ENCODE measurements at regions not wholly inside any gene's neighbourhood (a gene's known extent, or its start where the extent isn't known, plus 50 kb on each side); places are given as distances from the start of the nearest gene placed in this dataset.

DNA sequence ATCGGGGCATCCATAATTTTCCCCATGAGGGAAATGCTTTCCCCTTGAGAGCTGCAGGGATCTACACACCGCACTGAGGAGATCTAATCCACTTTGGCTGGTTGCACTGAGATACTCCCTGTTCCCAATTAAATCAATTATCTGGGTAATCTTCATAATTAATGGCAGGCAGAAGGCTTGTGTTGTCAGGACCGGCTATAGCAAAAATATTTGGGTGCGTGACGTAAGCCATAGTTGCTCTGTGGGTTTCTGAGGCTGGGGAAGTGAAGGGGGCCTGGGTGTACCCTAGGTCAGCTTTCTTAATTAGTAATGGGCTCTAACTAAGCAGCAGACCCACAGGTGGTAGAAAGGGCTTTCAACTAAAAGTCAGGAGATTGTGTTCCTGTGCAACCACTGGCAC is 62.8 kb upstream of the UPP2 start:
- Histone ChIP-seq H3K27ac (no peak overlapping the region), H3K27me3 (no peaks in the 10 kb centered on the region), H3K4me3 (no peak overlapping the region), H3K36me3 (no peaks in the 10 kb centered on the region), H3K9me3 (no peaks in the 10 kb centered on the region), H3K4me1 (no peaks in the 10 kb centered on the region)
- 69 to 95% methylated on average over 2 to 3 of the region's 5 CpGs for WGBS, 2 donors (ENCODE audit: low coverage in 1 of 2)
- TF ChIP-seq EP300 (IDR thresholded peaks at IDR 0.05) (no peak), POLR2A (IDR thresholded peaks at IDR 0.05) (no peak), POLR2AphosphoS5 (IDR thresholded peaks at IDR 0.05) (no peak)
- TF ChIP-seq, protein P1, sequence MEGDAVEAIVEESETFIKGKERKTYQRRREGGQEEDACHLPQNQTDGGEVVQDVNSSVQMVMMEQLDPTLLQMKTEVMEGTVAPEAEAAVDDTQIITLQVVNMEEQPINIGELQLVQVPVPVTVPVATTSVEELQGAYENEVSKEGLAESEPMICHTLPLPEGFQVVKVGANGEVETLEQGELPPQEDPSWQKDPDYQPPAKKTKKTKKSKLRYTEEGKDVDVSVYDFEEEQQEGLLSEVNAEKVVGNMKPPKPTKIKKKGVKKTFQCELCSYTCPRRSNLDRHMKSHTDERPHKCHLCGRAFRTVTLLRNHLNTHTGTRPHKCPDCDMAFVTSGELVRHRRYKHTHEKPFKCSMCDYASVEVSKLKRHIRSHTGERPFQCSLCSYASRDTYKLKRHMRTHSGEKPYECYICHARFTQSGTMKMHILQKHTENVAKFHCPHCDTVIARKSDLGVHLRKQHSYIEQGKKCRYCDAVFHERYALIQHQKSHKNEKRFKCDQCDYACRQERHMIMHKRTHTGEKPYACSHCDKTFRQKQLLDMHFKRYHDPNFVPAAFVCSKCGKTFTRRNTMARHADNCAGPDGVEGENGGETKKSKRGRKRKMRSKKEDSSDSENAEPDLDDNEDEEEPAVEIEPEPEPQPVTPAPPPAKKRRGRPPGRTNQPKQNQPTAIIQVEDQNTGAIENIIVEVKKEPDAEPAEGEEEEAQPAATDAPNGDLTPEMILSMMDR (IDR thresholded peaks at IDR 0.05), result no peak
- no peak for ATAC-seq

DNA sequence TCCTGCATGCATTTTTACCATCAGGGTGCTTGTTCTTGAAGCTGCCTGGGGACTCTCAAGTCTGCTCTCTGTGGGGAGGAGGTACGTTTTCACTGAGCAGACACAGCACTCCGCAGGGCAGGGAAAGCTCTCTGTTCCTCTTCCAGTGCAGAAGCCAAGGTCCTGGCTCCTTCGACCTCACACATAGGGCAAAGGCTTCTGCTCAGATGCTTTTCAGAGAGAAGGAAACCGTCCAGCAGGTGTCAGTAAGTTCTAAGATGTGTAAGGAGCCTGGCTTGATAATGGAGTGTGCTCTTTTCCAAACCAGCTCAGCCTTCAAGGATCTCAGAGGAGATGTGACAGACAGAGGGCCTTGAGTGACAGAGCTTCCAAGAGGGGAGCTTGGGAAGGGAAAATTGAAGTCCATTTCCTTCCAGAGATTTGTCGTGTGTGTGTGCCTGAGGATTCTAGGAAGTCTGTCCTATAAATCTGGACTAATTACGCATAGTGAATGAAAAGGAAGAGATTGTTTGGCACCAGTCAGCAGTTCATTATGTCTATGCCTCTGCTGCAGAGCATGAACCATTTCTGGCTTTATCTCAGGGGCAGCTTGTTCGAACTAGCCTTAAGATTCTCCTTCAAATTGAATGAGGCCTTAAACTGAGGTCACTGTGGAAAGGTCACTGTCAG is 67.3 kb upstream of the UPP2 start:
- no peak for ATAC-seq
- Histone ChIP-seq H3K27me3 (no peaks in the 10 kb centered on the region), H3K4me3 (no peak overlapping the region), H3K27ac (no peak overlapping the region), H3K9me3 (no peaks in the 10 kb centered on the region), H3K4me1 (no peaks in the 10 kb centered on the region), H3K36me3 (no peaks in the 10 kb centered on the region)
- 28 to 38% methylated on average over 4 of the region's 7 CpGs for WGBS, 2 donors (ENCODE audit: low coverage in 1 of 2)
- TF ChIP-seq, protein P1 (IDR thresholded peaks at IDR 0.05), result peak in 3 of 4 experiments; percentile 28 to 55 (median 29)
- no peak for TF ChIP-seq POLR2AphosphoS5 (IDR thresholded peaks at IDR 0.05)

DNA sequence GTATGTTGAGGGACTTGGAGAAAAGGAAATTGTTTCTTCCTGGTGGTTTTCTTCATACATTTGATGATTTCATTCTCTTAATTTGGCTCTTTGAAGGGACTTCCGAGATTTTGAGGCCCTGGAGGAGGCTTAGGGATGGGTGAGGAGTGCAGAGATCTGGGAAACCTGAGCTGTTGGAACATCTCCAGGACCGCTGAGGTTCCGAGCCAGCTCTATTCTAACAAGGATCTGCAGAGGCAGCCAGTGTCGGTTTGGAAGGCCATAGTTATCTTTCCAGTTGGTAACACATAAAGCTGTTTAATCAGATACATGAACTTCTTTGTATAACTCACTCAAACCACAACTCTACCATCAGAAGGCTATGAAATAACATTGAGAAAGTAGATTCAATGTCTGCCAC is 70.3 kb upstream of the UPP2 start:
- H3K27me3 ChIP-seq, result no peaks in the 10 kb centered on the region
- 48 to 91% methylated on average over 2 to 4 of the region's 4 CpGs for WGBS, 2 donors (ENCODE audit: low coverage in 1 of 2)
- no peak for ATAC-seq

DNA sequence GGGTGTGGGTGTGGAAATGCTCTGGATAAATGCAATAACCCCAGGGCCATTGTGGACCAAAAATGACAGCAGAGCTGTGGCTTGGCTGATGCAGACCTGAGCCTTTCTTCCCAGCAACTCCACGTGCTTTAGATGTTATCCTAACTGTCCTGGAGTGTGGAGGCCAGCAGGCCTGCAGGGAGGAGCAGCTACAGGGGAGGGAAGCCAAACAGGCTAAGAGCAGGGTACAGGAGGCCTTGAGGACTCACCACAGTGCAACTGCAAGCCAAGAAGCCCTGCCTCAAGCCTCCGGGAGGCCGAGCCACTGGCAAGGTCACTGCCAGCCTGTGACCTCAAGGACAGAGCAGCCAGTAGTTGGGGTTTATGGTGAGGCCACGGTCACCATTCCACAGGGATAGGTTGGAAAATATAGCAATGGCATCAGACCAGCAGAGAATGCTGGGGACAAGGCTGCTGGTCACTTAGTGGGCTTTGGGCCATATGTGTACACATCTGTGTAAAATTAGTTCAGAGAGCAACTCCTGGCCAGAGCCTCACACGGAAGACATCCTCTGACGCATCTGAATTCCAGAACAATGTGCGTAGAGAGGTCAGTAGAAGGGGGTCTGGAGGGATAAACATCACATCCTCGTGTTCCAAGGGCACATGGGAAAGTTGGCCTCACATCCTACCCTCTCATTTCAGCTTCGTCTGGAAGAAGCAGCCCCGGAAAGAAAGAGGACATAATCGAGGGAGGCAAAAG is 76.2 kb upstream of the UPP2 start:
- H3K36me3 ChIP-seq, result no peaks in the 10 kb centered on the region
- TF ChIP-seq POLR2A (IDR thresholded peaks at IDR 0.05) (no peak), POLR2AphosphoS5 (IDR thresholded peaks at IDR 0.05) (no peak), EP300 (IDR thresholded peaks at IDR 0.05) (no peak)
- TF ChIP-seq, protein P1 (IDR thresholded peaks at IDR 0.05), result no peak
- H3K27ac ChIP-seq, result no peak overlapping the region
- ATAC-seq, result no peak
- 69 to 82% methylated on average over 7 to 8 of the region's 11 CpGs for WGBS, 2 donors (ENCODE audit: low coverage in 1 of 2)
- H3K4me3 ChIP-seq, result no peak overlapping the region
- H3K27me3 ChIP-seq, result no peaks in the 10 kb centered on the region
- no peaks in the 10 kb centered on the region for H3K4me1 ChIP-seq
- no peaks in the 10 kb centered on the region for H3K9me3 ChIP-seq

More for the DNA sequence above, 70.3 kb upstream of the UPP2 start:
- Histone ChIP-seq H3K9me3 (no peaks in the 10 kb centered on the region), H3K36me3 (no peaks in the 10 kb centered on the region), H3K4me3 (no peak overlapping the region), H3K27ac (no peak overlapping the region), H3K4me1 (no peaks in the 10 kb centered on the region)
- TF ChIP-seq POLR2AphosphoS5 (IDR thresholded peaks at IDR 0.05), result no peak
- no peak for TF ChIP-seq POLR2A (IDR thresholded peaks at IDR 0.05)
- TF ChIP-seq, protein P1 (IDR thresholded peaks at IDR 0.05), result no peak
- TF ChIP-seq EP300 (IDR thresholded peaks at IDR 0.05), result no peak

Measured in gastroesophageal sphincter (tissue), 4 donors.